Tibial artery (tissue), 4 donors: ENCODE measurements at regions not wholly inside any gene's neighbourhood (a gene's known extent, or its start where the extent isn't known, plus 50 kb on each side); places are given as distances from the start of the nearest gene placed in this dataset.

Experiments used
- DNase-seq, 2 donors: peaks; one replicate each; pipeline ENCODE4 v3.0.0-alpha.2; 2019
- H3K27ac ChIP-seq, 2 donors: fragments of 200-600 bp; sonication (generic) in 1 of 2; 1 replicate in 1 of 2; 2 replicates in 1 of 2; pipeline ENCODE4 v1.5.1; 2018 to 2019; ENCODE audit warnings: mild to moderate bottlenecking in 1 of 2
- H3K27me3 ChIP-seq, 2 donors: fragments of 200-600 bp; sonication (generic) in 1 of 2; one replicate each; pipeline versions ENCODE4 v1.5.1 to v1.6.0; 2016 to 2019
- H3K36me3 ChIP-seq, 3 donors: fragments of 200-600 bp; sonication (generic) in 2 of 3; one replicate each; pipeline ENCODE4 v1.5.1; 2016 to 2019; ENCODE audit warnings: mild to moderate bottlenecking in 2 of 3
- H3K4me1 ChIP-seq, 4 donors: fragments of 200-600 bp; sonication (generic) in 2 of 4; 1 replicate in 3 of 4; 2 replicates in 1 of 4; pipeline ENCODE4 v1.5.1; 2016 to 2019
- H3K4me3 ChIP-seq, 2 donors: fragments of 200-600 bp; sonication (generic) in 1 of 2; 1 replicate in 1 of 2; 2 replicates in 1 of 2; pipeline ENCODE4 v1.5.1; 2018 to 2019; ENCODE audit warnings: mild to moderate bottlenecking in 2 of 2
- H3K9me3 ChIP-seq, 3 donors: fragments of 200-600 bp; sonication (generic) in 1 of 3; one replicate each; pipeline ENCODE4 v1.5.1; 2016 to 2019
- intact Hi-C: fragments of 100-400 bp; cut with DNase I; formaldehyde crosslinking; loops from one replicate; pipeline ENCODE4 v1.15.0; 2023; ENCODE audit warnings: low total_unique reads
- TF ChIP-seq, protein P1 (sequence below), 2 experiments: fragments of 200-600 bp in 1 of 2; fragments of 450-650 bp in 1 of 2; IDR thresholded peaks; one replicate each; pipeline ENCODE4 v1.5.1; 2017 to 2019; ENCODE audit warnings: antibody characterized with exemption in 2 of 2, mild to moderate bottlenecking in 1 of 2, moderate library complexity in 1 of 2

DNA sequence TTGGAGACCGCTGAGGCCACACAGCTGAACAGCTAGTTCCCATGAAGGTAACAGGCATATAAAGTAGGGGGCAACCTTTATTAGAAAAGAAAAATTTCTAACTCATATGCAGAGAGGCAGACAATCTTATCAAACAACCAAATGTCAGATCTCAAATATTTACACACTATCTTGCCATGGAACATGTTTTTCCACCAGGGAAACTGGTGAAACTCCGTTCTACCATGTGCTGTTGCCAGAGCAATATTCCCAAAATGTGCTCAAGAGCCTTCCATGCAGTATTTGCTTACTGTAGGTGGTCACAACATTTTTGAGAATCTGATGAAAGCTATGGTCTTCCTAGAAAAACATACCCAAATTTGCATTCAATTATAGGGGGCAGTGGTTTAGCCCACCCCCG is 143.4 kb upstream of the MAGI3 start:
- intact Hi-C loops, result no loop called here
- Histone ChIP-seq H3K27ac (no peak overlapping the region), H3K27me3 (no peaks in the 10 kb centered on the region), H3K9me3 (no peaks in the 10 kb centered on the region), H3K36me3 (no peaks in the 10 kb centered on the region), H3K4me3 (no peak overlapping the region), H3K4me1 (peaks cover 0 to 3% (median 0%) of the 10 kb centered on the region in 4 donors)
- TF ChIP-seq, protein P1, sequence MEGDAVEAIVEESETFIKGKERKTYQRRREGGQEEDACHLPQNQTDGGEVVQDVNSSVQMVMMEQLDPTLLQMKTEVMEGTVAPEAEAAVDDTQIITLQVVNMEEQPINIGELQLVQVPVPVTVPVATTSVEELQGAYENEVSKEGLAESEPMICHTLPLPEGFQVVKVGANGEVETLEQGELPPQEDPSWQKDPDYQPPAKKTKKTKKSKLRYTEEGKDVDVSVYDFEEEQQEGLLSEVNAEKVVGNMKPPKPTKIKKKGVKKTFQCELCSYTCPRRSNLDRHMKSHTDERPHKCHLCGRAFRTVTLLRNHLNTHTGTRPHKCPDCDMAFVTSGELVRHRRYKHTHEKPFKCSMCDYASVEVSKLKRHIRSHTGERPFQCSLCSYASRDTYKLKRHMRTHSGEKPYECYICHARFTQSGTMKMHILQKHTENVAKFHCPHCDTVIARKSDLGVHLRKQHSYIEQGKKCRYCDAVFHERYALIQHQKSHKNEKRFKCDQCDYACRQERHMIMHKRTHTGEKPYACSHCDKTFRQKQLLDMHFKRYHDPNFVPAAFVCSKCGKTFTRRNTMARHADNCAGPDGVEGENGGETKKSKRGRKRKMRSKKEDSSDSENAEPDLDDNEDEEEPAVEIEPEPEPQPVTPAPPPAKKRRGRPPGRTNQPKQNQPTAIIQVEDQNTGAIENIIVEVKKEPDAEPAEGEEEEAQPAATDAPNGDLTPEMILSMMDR (IDR thresholded peaks at IDR 0.05), result no peak
- no peak for DNase-seq

DNA sequence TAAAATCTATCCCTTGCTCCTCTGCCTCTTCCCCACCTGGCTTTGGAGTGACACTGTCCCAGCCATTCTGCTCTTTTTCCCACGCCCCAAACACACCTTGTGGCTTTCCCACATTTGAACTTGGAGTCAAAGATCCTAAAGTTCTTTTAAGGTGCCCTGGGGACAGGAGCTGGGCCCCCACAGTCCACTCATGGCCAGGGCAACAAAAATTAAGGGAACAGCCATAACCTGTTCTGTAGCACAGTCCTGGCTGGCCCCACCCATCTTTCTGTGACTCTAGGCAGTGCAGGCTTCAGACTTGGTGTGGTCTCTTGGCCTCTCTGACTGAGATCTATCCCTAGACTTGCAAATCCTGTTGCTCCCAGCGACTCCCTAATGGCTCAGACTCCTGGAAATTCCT is 143.0 kb upstream of the MAGI3 start:
- intact Hi-C loops, result no loop called here
- Histone ChIP-seq H3K4me1 (peaks cover 0 to 3% (median 0%) of the 10 kb centered on the region in 4 donors), H3K27me3 (no peaks in the 10 kb centered on the region), H3K27ac (no peak overlapping the region), H3K36me3 (no peaks in the 10 kb centered on the region), H3K9me3 (no peaks in the 10 kb centered on the region), H3K4me3 (no peak overlapping the region)
- no peak for DNase-seq
- TF ChIP-seq, protein P1 (IDR thresholded peaks at IDR 0.05), result no peak

DNA sequence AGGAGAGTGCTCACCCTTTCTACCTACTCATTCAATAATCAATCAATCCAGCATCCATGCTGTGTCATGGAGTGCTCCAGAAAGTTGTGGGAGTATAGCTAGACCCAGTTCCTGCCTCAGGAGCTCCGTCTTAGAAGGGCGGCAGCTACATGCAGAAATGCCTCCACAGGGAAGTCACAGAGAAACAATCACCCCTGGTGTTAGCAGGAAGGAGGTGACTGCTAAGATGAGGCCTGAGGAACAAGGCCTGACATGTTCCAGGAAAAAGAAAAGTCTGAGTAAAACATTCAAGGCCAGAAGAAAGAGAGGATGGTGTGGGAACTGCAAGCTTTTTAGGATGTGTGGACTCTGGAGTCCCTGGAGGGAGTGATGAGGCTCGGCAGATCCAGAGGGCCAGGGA is 142.5 kb upstream of the MAGI3 start:
- Histone ChIP-seq H3K4me1 (peaks cover 0 to 3% (median 0%) of the 10 kb centered on the region in 4 donors), H3K4me3 (no peak overlapping the region), H3K9me3 (no peaks in the 10 kb centered on the region), H3K27me3 (no peaks in the 10 kb centered on the region), H3K36me3 (no peaks in the 10 kb centered on the region), H3K27ac (no peak overlapping the region)
- DNase-seq, result no peak
- TF ChIP-seq, protein P1 (IDR thresholded peaks at IDR 0.05), result no peak
- intact Hi-C loops, result no loop called here

DNA sequence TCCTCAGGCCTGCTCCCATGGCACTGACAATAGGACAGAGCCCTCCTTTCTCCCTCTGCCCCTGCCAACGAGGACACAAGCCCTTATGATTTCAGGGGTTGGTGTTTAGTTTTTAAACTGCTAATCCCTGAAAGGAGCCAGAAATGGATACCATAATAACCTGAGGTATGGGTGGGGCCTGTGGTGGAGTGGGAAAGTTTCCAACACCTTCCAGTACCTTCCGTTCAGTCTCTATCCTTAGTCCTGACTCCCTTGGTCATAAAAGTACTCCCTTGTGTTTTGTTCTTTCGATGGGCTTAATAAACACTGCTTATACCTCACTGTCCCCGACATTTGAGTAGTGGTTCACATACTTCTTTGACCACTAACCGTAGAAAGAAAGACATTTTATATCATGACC is 141.8 kb upstream of the MAGI3 start:
- Histone ChIP-seq H3K4me1 (peaks cover 0 to 3% (median 0%) of the 10 kb centered on the region in 4 donors), H3K27me3 (no peaks in the 10 kb centered on the region), H3K9me3 (no peaks in the 10 kb centered on the region), H3K27ac (no peak overlapping the region), H3K4me3 (no peak overlapping the region), H3K36me3 (no peaks in the 10 kb centered on the region)
- DNase-seq, result no peak
- intact Hi-C loops, result no loop called here
- TF ChIP-seq, protein P1 (IDR thresholded peaks at IDR 0.05), result no peak

DNA sequence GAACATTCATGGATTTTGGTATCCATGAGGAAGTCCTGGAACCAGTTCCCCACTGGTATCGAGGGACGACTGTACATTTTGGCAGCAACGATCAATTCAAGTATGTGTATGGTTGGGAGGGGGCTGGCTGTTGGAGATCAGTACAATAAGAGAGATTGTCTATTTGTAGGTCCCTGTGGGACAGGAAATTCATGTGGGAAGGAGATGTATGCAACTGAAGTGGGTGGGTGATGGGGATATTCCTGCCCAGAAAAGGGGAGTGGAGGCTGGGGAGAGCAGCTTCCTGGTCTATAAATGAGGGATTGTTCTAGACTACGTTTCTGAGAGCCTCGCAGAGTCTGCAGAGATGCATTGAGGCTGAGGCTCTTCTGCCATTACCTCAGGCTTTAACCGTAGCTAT is 140.2 kb upstream of the MAGI3 start:
- Histone ChIP-seq H3K36me3 (no peaks in the 10 kb centered on the region), H3K4me3 (no peak overlapping the region), H3K27ac (no peak overlapping the region), H3K9me3 (no peaks in the 10 kb centered on the region), H3K4me1 (peaks cover 0 to 3% (median 0%) of the 10 kb centered on the region in 4 donors), H3K27me3 (no peaks in the 10 kb centered on the region)
- DNase-seq, result no peak
- TF ChIP-seq, protein P1 (IDR thresholded peaks at IDR 0.05), result no peak
- intact Hi-C loops, result no loop called here

DNA sequence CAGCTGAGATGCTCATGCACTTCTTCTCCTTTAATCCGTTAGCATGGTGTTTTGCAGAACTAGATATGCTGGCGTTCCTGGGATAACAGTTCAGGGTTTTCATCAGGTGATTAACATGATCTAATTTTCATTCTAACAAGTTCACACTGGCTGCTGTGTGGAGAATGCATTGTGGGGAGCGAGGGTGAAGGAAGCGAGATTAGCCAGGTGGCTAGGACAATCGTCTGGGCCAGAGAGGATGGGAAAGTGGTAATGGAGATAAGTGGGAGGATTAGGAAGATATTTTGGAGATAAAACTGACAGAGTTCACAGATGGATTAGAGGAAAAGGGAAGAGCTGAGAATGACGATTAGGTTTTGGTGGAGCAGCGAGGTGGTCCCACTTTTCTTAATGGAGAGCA is 138.1 kb upstream of the MAGI3 start:
- no peaks in the 10 kb centered on the region for H3K36me3 ChIP-seq
- intact Hi-C loops, result no loop called here
- TF ChIP-seq, protein P1 (IDR thresholded peaks at IDR 0.05), result no peak
- DNase-seq, result no peak
- no peaks in the 10 kb centered on the region for H3K9me3 ChIP-seq
- H3K27me3 ChIP-seq, result no peaks in the 10 kb centered on the region
- H3K4me1 ChIP-seq, result peaks cover 0 to 3% (median 0%) of the 10 kb centered on the region in 4 donors
- H3K27ac ChIP-seq, result no peak overlapping the region
- H3K4me3 ChIP-seq, result no peak overlapping the region
